ELR (cell line): ENCODE measurements at regions not wholly inside any gene's neighbourhood (a gene's known extent, or its start where the extent isn't known, plus 50 kb on each side); places are given as distances from the start of the nearest gene placed in this dataset.
A peak's percentile ranks its signal among the peaks of the same experiment; 100 is the strongest.
"Not testable (repeated sequence)": the region's sequence is repeated elsewhere in the genome, so short reads cannot be mapped to it uniquely, and the experiment has no call there.

Experiments
- DNase-seq: peaks from one replicate; pipeline ENCODE4 v3.0.0-alpha.2; 2015; ENCODE audit warnings: low read depth

GRCh38 chr22:23500508-23501260 is 79.4 kb downstream of the IGLL1 start:
- DNase-seq = no peak

GRCh38 chr22:23499845-23500500 is 80.1 kb downstream of the IGLL1 start:
- no peak for DNase-seq

GRCh38 chr22:23498811-23499798 is 81.0 kb downstream of the IGLL1 start:
- DNase-seq = no peak

GRCh38 chr22:23497889-23498288 is 82.2 kb downstream of the IGLL1 start:
- not testable (repeated sequence) for DNase-seq

GRCh38 chr22:23497016-23497885 is 82.8 kb downstream of the IGLL1 start:
- DNase-seq = no peak

GRCh38 chr22:23496445-23496833 is 83.7 kb downstream of the IGLL1 start:
- DNase-seq = no peak

GRCh38 chr22:23495614-23496444 is 84.3 kb downstream of the IGLL1 start:
- DNase-seq = no peak

GRCh38 chr22:23494930-23495266 is 85.2 kb downstream of the IGLL1 start:
- DNase-seq = no peak

- DNase-seq = no peak
Observed at GRCh38 chr22:23485490-23485889, 94.6 kb downstream of the IGLL1 start.

GRCh38 chr22:23484651-23485050 is 95.4 kb downstream of the IGLL1 start:
- DNase-seq = no peak

GRCh38 chr22:23481369-23481768 is 98.7 kb downstream of the IGLL1 start:
- no peak for DNase-seq

GRCh38 chr22:23478175-23478574 is 101.9 kb downstream of the IGLL1 start:
- DNase-seq = peak; percentile 29

- DNase-seq = not testable (repeated sequence)
Observed at GRCh38 chr22:23474531-23474930, 105.6 kb downstream of the IGLL1 start.

GRCh38 chr22:23473901-23474300 is 106.2 kb downstream of the IGLL1 start:
- peak; percentile 26 for DNase-seq

- DNase-seq = not testable (repeated sequence)
Observed at GRCh38 chr22:23472376-23472775, 107.7 kb downstream of the IGLL1 start.

GRCh38 chr22:23471698-23472097 is 108.4 kb downstream of the IGLL1 start:
- DNase-seq = no peak

GRCh38 chr22:23470811-23471389 is 109.2 kb downstream of the IGLL1 start:
- no peak for DNase-seq

- no peak for DNase-seq
Observed at GRCh38 chr22:23467721-23468294, 112.3 kb downstream of the IGLL1 start.

- no peak for DNase-seq
Observed at GRCh38 chr22:23466351-23466750, 113.7 kb downstream of the IGLL1 start.

- DNase-seq = not testable (repeated sequence)
Observed at GRCh38 chr22:23464796-23465195, 115.3 kb downstream of the IGLL1 start.
